HepG2 (cell line): ENCODE measurements at regions not wholly inside any gene's neighbourhood (a gene's known extent, or its start where the extent isn't known, plus 50 kb on each side); places are given as distances from the start of the nearest gene placed in this dataset.

Source experiments
- ATAC-seq: fragments of 200-7000 bp; cut with Tn5 transposase; 3 replicates; pipeline ENCODE4 v1.9.1; 2020; ENCODE audit warnings: mild to moderate bottlenecking, moderate library complexity
- BruUV-seq: library from RNA; stranded (reverse); fragments of 400-500 nt; replicated peaks from 2 replicates; lab custom pipeline; 2021; lab: Mats Ljungman, UMichigan
- CTCF ChIA-PET: fragments of 300-600 bp; formaldehyde crosslinking; extraction: SDS; loops from one replicate; lab custom pipeline; 2021; ENCODE audit warnings: low total read pairs, inconsistent platforms, low intra/inter-chr PET ratio; lab: Yijun Ruan, JAX
- POLR2A ChIA-PET: fragments of 350-600 bp; sonication (Branson Sonifier 250); formaldehyde crosslinking; loops from one replicate; lab custom pipeline; 2020; ENCODE audit warnings: antibody characterized with exemption, inconsistent platforms; lab: Yijun Ruan, JAX
- DNase-seq: peaks from one replicate; pipeline ENCODE4 v3.0.0-alpha.2; 2015; ENCODE audit warnings: low spot score
- FAIRE-seq: peaks from 3 replicates; lab custom pipeline; 2011; peaks lifted over from hg19 to GRCh38; lab: Jason Lieb, UNC
- H2AFZ ChIP-seq: one replicate; pipeline ENCODE4 v1.6.1; 2011; ENCODE audit warnings: low read length, inconsistent platforms
- H3K27ac ChIP-seq: fragments of 300-600 bp; 3 replicates; pipeline ENCODE4 v1.8.0; 2011; ENCODE audit warnings: mixed run types, mild to moderate bottlenecking, mixed read lengths, low read length, inconsistent platforms; ENCODE audit not compliant: insufficient read depth; ENCODE audit errors: extremely low read length
- H3K27me3 ChIP-seq, 2 experiments: fragments of 200-600 bp in 1 of 2; 2 replicates in 1 of 2; 3 replicates in 1 of 2; pipeline versions ENCODE4 v1.6.0 to v1.8.0; 2011; ENCODE audit warnings: low read length in 2 of 2, mild to moderate bottlenecking in 2 of 2, moderate library complexity in 2 of 2, inconsistent platforms in 1 of 2; ENCODE audit not compliant: insufficient read depth in 2 of 2, control insufficient read depth in 1 of 2
- H3K36me3 ChIP-seq, 2 experiments: fragments of 200-600 bp in 1 of 2; replicated peaks in 1 of 2; 2 replicates in 1 of 2; 3 replicates in 1 of 2; pipeline versions ENCODE4 v1.5.1 to v1.8.0; 2011; ENCODE audit warnings: low read length in 2 of 2, inconsistent platforms in 1 of 2; ENCODE audit not compliant: insufficient read depth in 2 of 2, control insufficient read depth in 1 of 2
- H3K4me1 ChIP-seq: 2 replicates; pipeline ENCODE4 v1.5.1; 2012; ENCODE audit warnings: low read length, inconsistent platforms; ENCODE audit not compliant: insufficient read depth
- H3K4me2 ChIP-seq: 2 replicates; pipeline ENCODE4 v1.6.0; 2011; ENCODE audit warnings: low read depth, low read length, inconsistent platforms
- H3K4me3 ChIP-seq, 3 experiments: fragments of 200-600 bp in 1 of 3; sonication (generic), shearing (Covaris generic) in 1 of 3; replicated peaks in 1 of 3; 2 replicates each; pipeline ENCODE4 v1.5.1; 2011 to 2016; ENCODE audit warnings: low read length in 3 of 3, inconsistent platforms in 2 of 3, low read depth in 2 of 3, mild to moderate bottlenecking in 2 of 3, control low read depth in 1 of 3, mixed read lengths in 1 of 3; ENCODE audit not compliant: insufficient read depth in 1 of 3
- H3K79me2 ChIP-seq: one replicate; pipeline ENCODE4 v1.6.1; 2011; ENCODE audit warnings: low read length, inconsistent platforms; ENCODE audit not compliant: insufficient read depth
- H3K9ac ChIP-seq: 2 replicates; pipeline ENCODE4 v1.6.0; 2011; ENCODE audit warnings: mild to moderate bottlenecking, low read depth, low read length, inconsistent platforms; ENCODE audit not compliant: insufficient read depth
- H3K9me3 ChIP-seq: 2 replicates; pipeline ENCODE4 v1.5.1; 2012; ENCODE audit warnings: mild to moderate bottlenecking, low read length
- H4K20me1 ChIP-seq: 2 replicates; pipeline ENCODE4 v1.6.0; 2011; ENCODE audit warnings: inconsistent platforms, mild to moderate bottlenecking, low read length, moderate library complexity; ENCODE audit not compliant: insufficient read depth
- CEBPB ChIP-seq: IDR thresholded peaks from 2 replicates; pipeline ENCODE4 v1.6.1; 2011; ENCODE audit warnings: low read depth, low read length, improper control_type of control experiment, borderline replicate concordance
- EEA1 ChIP-seq: sonication (generic); formaldehyde crosslinking; IDR thresholded peaks from 2 replicates; pipeline ENCODE4 v1.5.1; 2020; ENCODE audit warnings: mild to moderate bottlenecking, missing genetic modification reagents, borderline replicate concordance
- EZH2 ChIP-seq: conservative IDR thresholded peaks from 2 replicates; pipeline ENCODE4 v1.6.1; 2012; ENCODE audit warnings: mild to moderate bottlenecking, low read depth, low read length, moderate library complexity
- FOXO1 ChIP-seq: sonication (generic); formaldehyde crosslinking; IDR thresholded peaks from 2 replicates; pipeline ENCODE4 v1.4.0; 2020; ENCODE audit warnings: missing genetic modification reagents
- GATAD2A ChIP-seq: IDR thresholded peaks from 2 replicates; pipeline ENCODE4 v1.6.1; 2016
- MLLT10 ChIP-seq: sonication (generic); formaldehyde crosslinking; IDR thresholded peaks from 2 replicates; pipeline ENCODE4 v1.4.0; 2020; ENCODE audit warnings: missing genetic modification reagents
- MXI1 ChIP-seq: IDR thresholded peaks from 3 replicates; pipeline ENCODE4 v1.6.1; 2012; ENCODE audit warnings: low read depth, low read length, inconsistent platforms, borderline replicate concordance
- SMC3 ChIP-seq: IDR thresholded peaks from 2 replicates; pipeline ENCODE4 v1.6.1; 2011; ENCODE audit warnings: low read length, improper control_type of control experiment
- TRIM24 ChIP-seq: sonication (generic); formaldehyde crosslinking; IDR thresholded peaks from 2 replicates; pipeline ENCODE4 v1.8.0; 2022; ENCODE audit warnings: mild to moderate bottlenecking, missing genetic modification reagents
- ZNF496 ChIP-seq: sonication (generic); formaldehyde crosslinking; IDR thresholded peaks from 2 replicates; pipeline ENCODE4 v1.8.1; 2023; ENCODE audit warnings: mild to moderate bottlenecking, moderate library complexity, missing genetic modification reagents; ENCODE audit not compliant: insufficient replicate concordance
- ZNF510 ChIP-seq: sonication (generic); formaldehyde crosslinking; IDR thresholded peaks from 2 replicates; pipeline ENCODE4 v1.4.0; 2020; ENCODE audit warnings: low read depth, mild to moderate bottlenecking, missing genetic modification reagents
- ZNF614 ChIP-seq: IDR thresholded peaks from 2 replicates; pipeline ENCODE4 v1.6.1; 2018; ENCODE audit warnings: missing biosample characterization, missing genetic modification reagents, inconsistent platforms, borderline replicate concordance
- WGBS: methylation state at CpG from one replicate; pipeline ENCODE4 v1.1.6; 2017; ENCODE audit warnings: low lambda C conversion rate; 5-methylcytosine and 5-hydroxymethylcytosine counted together
- in situ Hi-C: cut with HindIII; loops from 2 replicates; pipeline ENCODE4 v1.10.0; 2017; ENCODE audit warnings: low pct_unique_long_range_greater_than_20kb; ENCODE audit not compliant: extremely low pct_ligation_motif_present
- intact Hi-C: fragments of 100-400 bp; cut with micrococcal nuclease; formaldehyde crosslinking; loops from one replicate; pipeline ENCODE4 v1.10.0; 2022; ENCODE audit not compliant: unreplicated experiment
- TF ChIP-seq, protein P1 (sequence below): sonication (generic); formaldehyde crosslinking; IDR thresholded peaks from 2 replicates; pipeline ENCODE4 v1.4.0; 2020; ENCODE audit warnings: missing genetic modification reagents, mild to moderate bottlenecking, borderline replicate concordance
- TF ChIP-seq, protein P2 (sequence below): sonication (generic); formaldehyde crosslinking; IDR thresholded peaks from 2 replicates; pipeline ENCODE4 v1.5.0; 2020; ENCODE audit warnings: mild to moderate bottlenecking, low read depth, missing genetic modification reagents, borderline replicate concordance
- TF ChIP-seq, protein P3 (sequence below): sonication (generic); formaldehyde crosslinking; IDR thresholded peaks from 2 replicates; pipeline ENCODE4 v1.4.0; 2020; ENCODE audit warnings: mild to moderate bottlenecking, missing genetic modification reagents, borderline replicate concordance

DNA sequence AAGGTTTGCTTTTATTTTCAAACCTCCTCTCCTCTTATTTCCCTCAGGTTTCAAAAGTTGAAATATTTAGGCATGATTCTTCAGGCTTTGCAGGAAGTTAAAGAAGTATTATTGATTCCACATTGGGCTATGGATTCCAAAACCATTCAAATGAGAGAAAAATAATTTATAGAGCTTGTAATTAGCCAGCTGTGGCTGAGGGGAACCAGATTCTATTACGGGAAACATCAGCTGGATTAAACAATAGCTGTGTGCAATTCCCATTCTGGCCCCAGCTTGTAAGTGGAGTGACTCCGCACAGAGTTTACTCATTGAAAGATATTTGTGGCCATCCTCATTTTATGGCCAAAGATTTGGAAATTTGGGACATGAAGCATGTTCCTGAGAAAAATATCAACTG is 77.0 kb upstream of the PHYHIPL start:
- intact Hi-C loops = no loop called here
- no TSS peak for BruUV-seq
- no peak for FAIRE-seq
- TF ChIP-seq MLLT10 = no peak
- TF ChIP-seq MXI1 = no peak
- TF ChIP-seq, protein P1, sequence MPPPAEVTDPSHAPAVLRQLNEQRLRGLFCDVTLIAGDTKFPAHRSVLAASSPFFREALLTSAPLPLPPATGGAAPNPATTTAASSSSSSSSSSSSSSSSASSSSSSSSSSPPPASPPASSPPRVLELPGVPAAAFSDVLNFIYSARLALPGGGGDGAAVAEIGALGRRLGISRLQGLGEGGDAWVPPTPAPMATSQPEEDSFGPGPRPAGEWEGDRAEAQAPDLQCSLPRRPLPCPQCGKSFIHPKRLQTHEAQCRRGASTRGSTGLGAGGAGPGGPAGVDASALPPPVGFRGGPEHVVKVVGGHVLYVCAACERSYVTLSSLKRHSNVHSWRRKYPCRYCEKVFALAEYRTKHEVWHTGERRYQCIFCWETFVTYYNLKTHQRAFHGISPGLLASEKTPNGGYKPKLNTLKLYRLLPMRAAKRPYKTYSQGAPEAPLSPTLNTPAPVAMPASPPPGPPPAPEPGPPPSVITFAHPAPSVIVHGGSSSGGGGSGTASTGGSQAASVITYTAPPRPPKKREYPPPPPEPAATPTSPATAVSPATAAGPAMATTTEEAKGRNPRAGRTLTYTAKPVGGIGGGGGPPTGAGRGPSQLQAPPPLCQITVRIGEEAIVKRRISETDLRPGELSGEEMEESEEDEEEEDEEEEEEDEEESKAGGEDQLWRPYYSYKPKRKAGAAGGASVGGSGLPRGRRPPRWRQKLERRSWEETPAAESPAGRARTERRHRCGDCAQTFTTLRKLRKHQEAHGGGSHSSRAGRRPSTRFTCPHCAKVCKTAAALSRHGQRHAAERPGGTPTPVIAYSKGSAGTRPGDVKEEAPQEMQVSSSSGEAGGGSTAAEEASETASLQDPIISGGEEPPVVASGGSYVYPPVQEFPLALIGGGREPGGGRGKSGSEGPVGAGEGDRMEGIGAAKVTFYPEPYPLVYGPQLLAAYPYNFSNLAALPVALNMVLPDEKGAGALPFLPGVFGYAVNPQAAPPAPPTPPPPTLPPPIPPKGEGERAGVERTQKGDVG (CRISPR knock-in tag) = no peak
- TF ChIP-seq TRIM24 (CRISPR knock-in tag) = no peak
- no peak for TF ChIP-seq ZNF496 (CRISPR knock-in tag)
- no peak for TF ChIP-seq SMC3
- TF ChIP-seq, protein P2, sequence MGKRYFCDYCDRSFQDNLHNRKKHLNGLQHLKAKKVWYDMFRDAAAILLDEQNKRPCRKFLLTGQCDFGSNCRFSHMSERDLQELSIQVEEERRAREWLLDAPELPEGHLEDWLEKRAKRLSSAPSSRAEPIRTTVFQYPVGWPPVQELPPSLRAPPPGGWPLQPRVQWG = no peak
- TF ChIP-seq EZH2 = no peak
- TF ChIP-seq GATAD2A = no peak
- TF ChIP-seq CEBPB = no peak
- TF ChIP-seq, protein P3, sequence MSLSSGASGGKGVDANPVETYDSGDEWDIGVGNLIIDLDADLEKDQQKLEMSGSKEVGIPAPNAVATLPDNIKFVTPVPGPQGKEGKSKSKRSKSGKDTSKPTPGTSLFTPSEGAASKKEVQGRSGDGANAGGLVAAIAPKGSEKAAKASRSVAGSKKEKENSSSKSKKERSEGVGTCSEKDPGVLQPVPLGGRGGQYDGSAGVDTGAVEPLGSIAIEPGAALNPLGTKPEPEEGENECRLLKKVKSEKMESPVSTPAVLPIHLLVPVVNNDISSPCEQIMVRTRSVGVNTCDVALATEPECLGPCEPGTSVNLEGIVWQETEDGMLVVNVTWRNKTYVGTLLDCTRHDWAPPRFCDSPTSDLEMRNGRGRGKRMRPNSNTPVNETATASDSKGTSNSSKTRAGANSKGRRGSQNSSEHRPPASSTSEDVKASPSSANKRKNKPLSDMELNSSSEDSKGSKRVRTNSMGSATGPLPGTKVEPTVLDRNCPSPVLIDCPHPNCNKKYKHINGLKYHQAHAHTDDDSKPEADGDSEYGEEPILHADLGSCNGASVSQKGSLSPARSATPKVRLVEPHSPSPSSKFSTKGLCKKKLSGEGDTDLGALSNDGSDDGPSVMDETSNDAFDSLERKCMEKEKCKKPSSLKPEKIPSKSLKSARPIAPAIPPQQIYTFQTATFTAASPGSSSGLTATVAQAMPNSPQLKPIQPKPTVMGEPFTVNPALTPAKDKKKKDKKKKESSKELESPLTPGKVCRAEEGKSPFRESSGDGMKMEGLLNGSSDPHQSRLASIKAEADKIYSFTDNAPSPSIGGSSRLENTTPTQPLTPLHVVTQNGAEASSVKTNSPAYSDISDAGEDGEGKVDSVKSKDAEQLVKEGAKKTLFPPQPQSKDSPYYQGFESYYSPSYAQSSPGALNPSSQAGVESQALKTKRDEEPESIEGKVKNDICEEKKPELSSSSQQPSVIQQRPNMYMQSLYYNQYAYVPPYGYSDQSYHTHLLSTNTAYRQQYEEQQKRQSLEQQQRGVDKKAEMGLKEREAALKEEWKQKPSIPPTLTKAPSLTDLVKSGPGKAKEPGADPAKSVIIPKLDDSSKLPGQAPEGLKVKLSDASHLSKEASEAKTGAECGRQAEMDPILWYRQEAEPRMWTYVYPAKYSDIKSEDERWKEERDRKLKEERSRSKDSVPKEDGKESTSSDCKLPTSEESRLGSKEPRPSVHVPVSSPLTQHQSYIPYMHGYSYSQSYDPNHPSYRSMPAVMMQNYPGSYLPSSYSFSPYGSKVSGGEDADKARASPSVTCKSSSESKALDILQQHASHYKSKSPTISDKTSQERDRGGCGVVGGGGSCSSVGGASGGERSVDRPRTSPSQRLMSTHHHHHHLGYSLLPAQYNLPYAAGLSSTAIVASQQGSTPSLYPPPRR (CRISPR knock-in tag) = no peak
- TF ChIP-seq FOXO1 = no peak
- no peak for TF ChIP-seq ZNF614 (CRISPR knock-in tag)
- no peak for TF ChIP-seq EEA1 (CRISPR knock-in tag)
- no peak for TF ChIP-seq ZNF510 (CRISPR knock-in tag)

More for the DNA sequence above, 77.0 kb upstream of the PHYHIPL start:
- no peak overlapping the region for H2AFZ ChIP-seq
- H3K9me3 ChIP-seq = no peaks in the 10 kb centered on the region
- H3K4me3 ChIP-seq = no peak overlapping the region
- POLR2A ChIA-PET = interaction anchor here (1.6 kb wide), 1 partner anchor 77 kb away, joined by 6 read pairs; the partner anchor contains the start of gene PHYHIPL
- H3K79me2 ChIP-seq = no peaks in the 10 kb centered on the region
- H4K20me1 ChIP-seq = no peaks in the 10 kb centered on the region
- no peak overlapping the region for H3K4me2 ChIP-seq
- WGBS = 92% methylated on average over 2 of the region's 2 CpGs
- no peaks in the 10 kb centered on the region for H3K4me1 ChIP-seq
- no peak overlapping the region for H3K9ac ChIP-seq
- no peaks in the 10 kb centered on the region for H3K36me3 ChIP-seq
- no peak overlapping the region for H3K27ac ChIP-seq
- ATAC-seq (no peak), DNase-seq (no peak)
- CTCF ChIA-PET = no interaction called here
- H3K27me3 ChIP-seq = no peaks in the 10 kb centered on the region
- in situ Hi-C loops = no loop called here
